ENCODE measurements at regions not wholly inside any gene's neighbourhood (a gene's known extent, or its start where the extent isn't known, plus 50 kb on each side); places are given as distances from the start of the nearest gene placed in this dataset.

- TF ChIP-seq EZH2phosphoT487 (IDR thresholded peaks at IDR 0.05; ENCODE audit: insufficient read depth, low read depth) (no peak), EZH2 (IDR thresholded peaks at IDR 0.05; ENCODE audit: insufficient read depth, poor library complexity, severe bottlenecking) (no peak)
These were observed 88.0 kb upstream of the IGF1R start for GRCh38 chr15:98560338-98560737.
